BJ (cell line): ENCODE measurements at regions not wholly inside any gene's neighbourhood (a gene's known extent, or its start where the extent isn't known, plus 50 kb on each side); places are given as distances from the start of the nearest gene placed in this dataset.

Source experiments
- CTCF ChIA-PET: fragments of 350-600 bp; formaldehyde crosslinking; extraction: SDS; loops from one replicate; lab custom pipeline; 2021; ENCODE audit warnings: antibody characterized with exemption, inconsistent platforms; lab: Yijun Ruan, JAX
- POLR2A ChIA-PET: fragments of 300-600 bp; sonication (Branson Sonifier 250); formaldehyde crosslinking; extraction: SDS; loops from one replicate; lab custom pipeline; 2021; ENCODE audit warnings: antibody characterized with exemption; lab: Charles Lee
- DNase-seq: peaks from one replicate; pipeline ENCODE4 v3.0.0-alpha.2; 2011; ENCODE audit warnings: low read depth
- H3K27me3 ChIP-seq: 2 replicates; pipeline ENCODE4 v1.6.0; 2011; ENCODE audit warnings: low read length; ENCODE audit not compliant: control insufficient read depth, insufficient read depth
- H3K36me3 ChIP-seq: 2 replicates; pipeline ENCODE4 v1.5.1; 2011; ENCODE audit warnings: low read length; ENCODE audit not compliant: control insufficient read depth, insufficient read depth
- H3K4me3 ChIP-seq: 2 replicates; pipeline ENCODE4 v1.5.1; 2011; ENCODE audit warnings: low read depth, mild to moderate bottlenecking, control low read depth, low read length
- CTCF ChIP-seq: IDR thresholded peaks from 2 replicates; pipeline ENCODE4 v1.5.1; 2011; ENCODE audit warnings: low read depth, mild to moderate bottlenecking, control low read depth, inconsistent platforms, low read length, moderate library complexity; ENCODE audit not compliant: insufficient read depth

- H3K27me3 ChIP-seq, result no peaks in the 10 kb centered on the region
- POLR2A ChIA-PET, result no interaction called here
- DNase-seq, result no peak
- H3K36me3 ChIP-seq, result no peaks in the 10 kb centered on the region
- H3K4me3 ChIP-seq, result no peak overlapping the region
- TF ChIP-seq CTCF, result no peak
- CTCF ChIA-PET, result no interaction called here
Observed at GRCh38 chr2:16209799-16210198, 269.4 kb downstream of the MYCN start.

DNA sequence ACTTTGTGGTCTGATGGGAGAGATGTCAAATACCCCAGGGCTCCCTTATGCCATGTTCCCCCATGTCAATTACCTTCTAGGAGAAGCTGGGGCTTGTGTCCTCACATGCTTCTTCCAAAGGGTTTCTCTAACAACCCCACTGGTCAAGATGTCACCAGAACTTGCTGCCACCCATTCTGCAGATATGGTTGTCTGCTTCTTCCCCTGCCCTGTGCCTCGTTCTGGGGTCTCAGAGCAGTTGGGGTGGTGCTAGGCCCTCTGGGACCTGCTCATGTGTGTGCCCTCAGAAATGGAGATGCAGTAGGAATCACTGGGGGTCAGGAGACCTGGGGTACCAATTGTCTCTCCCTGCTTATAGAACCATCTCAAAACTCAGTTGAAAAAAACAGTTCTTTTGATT, 268.6 kb downstream of the MYCN start:
- CTCF ChIA-PET, result no interaction called here
- no peak for DNase-seq
- POLR2A ChIA-PET, result no interaction called here
- no peak for TF ChIP-seq CTCF
- Histone ChIP-seq H3K27me3 (no peaks in the 10 kb centered on the region), H3K4me3 (no peak overlapping the region), H3K36me3 (no peaks in the 10 kb centered on the region)

- ChIA-PET POLR2A (no interaction called here), CTCF (no interaction called here)
- no peak for DNase-seq
- no peaks in the 10 kb centered on the region for H3K27me3 ChIP-seq
- TF ChIP-seq CTCF, result no peak
- H3K4me3 ChIP-seq, result no peak overlapping the region
- no peaks in the 10 kb centered on the region for H3K36me3 ChIP-seq
Observed at GRCh38 chr2:16208241-16208797, 268.0 kb downstream of the MYCN start.

- Histone ChIP-seq H3K36me3 (no peaks in the 10 kb centered on the region), H3K27me3 (no peaks in the 10 kb centered on the region), H3K4me3 (no peak overlapping the region)
- TF ChIP-seq CTCF, result no peak
- POLR2A ChIA-PET, result no interaction called here
- CTCF ChIA-PET, result no interaction called here
- DNase-seq, result no peak
Observed at GRCh38 chr2:16207611-16208010, 267.3 kb downstream of the MYCN start.

DNA sequence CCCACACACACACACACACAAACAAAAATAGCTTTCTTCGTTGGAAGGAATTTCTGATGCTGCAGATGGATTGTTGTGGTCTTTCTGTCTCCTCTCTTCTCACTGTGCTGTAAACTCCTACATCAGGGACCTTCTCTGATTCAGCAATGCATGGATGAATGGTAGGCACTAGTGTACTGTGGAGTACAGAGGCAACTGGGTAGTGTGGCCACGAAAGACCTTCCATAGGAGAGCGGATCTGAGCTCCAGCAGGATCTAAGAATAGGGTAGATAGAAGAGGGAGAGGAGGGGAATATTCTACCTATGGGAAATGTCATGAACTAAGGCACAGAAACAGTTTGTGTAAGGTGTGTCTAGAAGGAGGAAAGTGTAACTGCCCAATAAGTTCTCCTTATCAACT, 266.8 kb downstream of the MYCN start:
- Histone ChIP-seq H3K36me3 (no peaks in the 10 kb centered on the region), H3K27me3 (no peaks in the 10 kb centered on the region), H3K4me3 (no peak overlapping the region)
- ChIA-PET POLR2A (no interaction called here), CTCF (no interaction called here)
- TF ChIP-seq CTCF, result no peak
- no peak for DNase-seq
